WTC11 (cell line): ENCODE measurements at regions not wholly inside any gene's neighbourhood (a gene's known extent, or its start where the extent isn't known, plus 50 kb on each side); places are given as distances from the start of the nearest gene placed in this dataset.

Source experiments
- ATAC-seq: fragments of 200-7000 bp; cut with Tn5 transposase; 2 replicates; pipeline ENCODE4 v1.10.0; 2021; ENCODE audit warnings: mild to moderate bottlenecking, moderate library complexity
- CTCF ChIA-PET: fragments of 300-600 bp; sonication (Branson Sonifier 250); formaldehyde crosslinking; loops from one replicate; lab custom pipeline; 2021; ENCODE audit warnings: antibody characterized with exemption; lab: Charles Lee
- POLR2A ChIA-PET: fragments of 350-600 bp; sonication (Branson Sonifier 250); formaldehyde crosslinking; loops from one replicate; lab custom pipeline; 2021; ENCODE audit warnings: antibody characterized with exemption; lab: Charles Lee
- DNase-seq: peaks from one replicate; pipeline ENCODE4 v3.0.0; 2021; ENCODE audit warnings: low spot score
- H3K27ac Mint-ChIP-seq: 2 replicates; pipeline ENCODE4 v1.8.0; 2021; ENCODE audit warnings: mixed read lengths
- H3K27me3 Mint-ChIP-seq: 2 replicates; pipeline ENCODE4 v1.8.0; 2021; ENCODE audit warnings: low read depth, mild to moderate bottlenecking, moderate library complexity, mixed read lengths
- H3K36me3 Mint-ChIP-seq: 2 replicates; pipeline ENCODE4 v1.8.0; 2021; ENCODE audit warnings: mixed read lengths
- H3K4me1 Mint-ChIP-seq: 2 replicates; pipeline ENCODE4 v1.8.0; 2022; ENCODE audit warnings: mixed read lengths
- H3K4me3 Mint-ChIP-seq: 2 replicates; pipeline ENCODE4 v1.8.0; 2021; ENCODE audit warnings: mild to moderate bottlenecking, moderate library complexity, mixed read lengths
- H3K9me3 Mint-ChIP-seq: 2 replicates; pipeline ENCODE4 v1.8.0; 2021; ENCODE audit warnings: mixed read lengths
- E2F5 ChIP-seq: sonication (generic); formaldehyde crosslinking; IDR thresholded peaks from 2 replicates; pipeline ENCODE4 v1.8.1; 2022; ENCODE audit warnings: mild to moderate bottlenecking, moderate library complexity, missing genetic modification reagents
- ELF4 ChIP-seq: sonication (generic); formaldehyde crosslinking; IDR thresholded peaks from 2 replicates; pipeline ENCODE4 v1.8.1; 2022; ENCODE audit warnings: low read depth, mild to moderate bottlenecking, moderate library complexity, missing genetic modification reagents
- EMX1 ChIP-seq: fragments of 250-450 bp; sonication (Bioruptor Pico); IDR thresholded peaks from 2 replicates; pipeline ENCODE4 v1.8.0; 2021; ENCODE audit warnings: mild to moderate bottlenecking
- HMGXB4 ChIP-seq: sonication (generic); formaldehyde crosslinking; IDR thresholded peaks from 2 replicates; pipeline ENCODE4 v1.8.1; 2023; ENCODE audit warnings: mild to moderate bottlenecking, moderate library complexity, missing genetic modification reagents
- IRF2 ChIP-seq: sonication (generic); formaldehyde crosslinking; IDR thresholded peaks from 2 replicates; pipeline ENCODE4 v1.8.0; 2022; ENCODE audit warnings: low read depth, missing genetic modification reagents, borderline replicate concordance
- KAT7 ChIP-seq: sonication (generic); formaldehyde crosslinking; IDR thresholded peaks from 2 replicates; pipeline ENCODE4 v1.8.1; 2023; ENCODE audit warnings: missing genetic modification reagents, mild to moderate bottlenecking, borderline replicate concordance
- MAX ChIP-seq: sonication (generic); formaldehyde crosslinking; IDR thresholded peaks from 2 replicates; pipeline ENCODE4 v1.8.0; 2022; ENCODE audit warnings: mild to moderate bottlenecking, missing genetic modification reagents
- PRDM15 ChIP-seq: sonication (generic); formaldehyde crosslinking; IDR thresholded peaks from 2 replicates; pipeline ENCODE4 v1.8.0; 2022; ENCODE audit warnings: missing genetic modification reagents
- PREB ChIP-seq: sonication (generic); formaldehyde crosslinking; IDR thresholded peaks from 2 replicates; pipeline ENCODE4 v1.8.1; 2022; ENCODE audit warnings: mild to moderate bottlenecking, missing genetic modification reagents, moderate library complexity, borderline replicate concordance
- SP1 ChIP-seq: sonication (generic); formaldehyde crosslinking; conservative IDR thresholded peaks from 2 replicates; pipeline ENCODE4 v1.8.1; 2022; ENCODE audit warnings: missing genetic modification reagents
- TCF7 ChIP-seq: sonication (generic); formaldehyde crosslinking; IDR thresholded peaks from 2 replicates; pipeline ENCODE4 v1.8.0; 2022; ENCODE audit warnings: mild to moderate bottlenecking, low read depth, missing genetic modification reagents, moderate library complexity
- TEAD4 ChIP-seq: sonication (generic); formaldehyde crosslinking; IDR thresholded peaks from 2 replicates; pipeline ENCODE4 v1.8.0; 2022; ENCODE audit warnings: mild to moderate bottlenecking, missing genetic modification reagents
- USF1 ChIP-seq: sonication (generic); formaldehyde crosslinking; IDR thresholded peaks from 2 replicates; pipeline ENCODE4 v1.8.0; 2022; ENCODE audit warnings: mild to moderate bottlenecking, missing genetic modification reagents
- ZBTB43 ChIP-seq: sonication (generic); formaldehyde crosslinking; IDR thresholded peaks from 2 replicates; pipeline ENCODE4 v1.8.1; 2023; ENCODE audit warnings: mild to moderate bottlenecking, missing genetic modification reagents
- ZNF232 ChIP-seq: sonication (generic); formaldehyde crosslinking; IDR thresholded peaks from 2 replicates; pipeline ENCODE4 v1.8.0; 2022; ENCODE audit warnings: mild to moderate bottlenecking, missing genetic modification reagents
- ZNF396 ChIP-seq: fragments of 250-450 bp; sonication (Bioruptor Pico); IDR thresholded peaks from 2 replicates; pipeline ENCODE4 v1.8.0; 2021; ENCODE audit warnings: mild to moderate bottlenecking, moderate library complexity, borderline replicate concordance
- ZNF416 ChIP-seq: fragments of 250-450 bp; sonication (Bioruptor Pico); IDR thresholded peaks from 2 replicates; pipeline ENCODE4 v1.9.0; 2021; ENCODE audit warnings: mild to moderate bottlenecking, inconsistent platforms
- ZNF532 ChIP-seq: fragments of 250-450 bp; sonication (Bioruptor Pico); IDR thresholded peaks from 2 replicates; pipeline ENCODE4 v1.9.0; 2021; ENCODE audit warnings: mild to moderate bottlenecking, borderline replicate concordance
- ZNF671 ChIP-seq: fragments of 250-450 bp; sonication (Bioruptor Pico); IDR thresholded peaks from 2 replicates; pipeline ENCODE4 v1.8.0; 2021; ENCODE audit warnings: mild to moderate bottlenecking

- TF ChIP-seq ZNF232 (CRISPR knock-in tag) (no peak), TCF7 (CRISPR knock-in tag) (no peak), EMX1 (no peak), SP1 (CRISPR knock-in tag) (no peak), ZNF532 (CRISPR knock-in tag) (no peak), ELF4 (CRISPR knock-in tag) (no peak), TEAD4 (CRISPR knock-in tag) (no peak), MAX (CRISPR knock-in tag) (no peak), ZNF396 (CRISPR knock-in tag) (no peak), E2F5 (CRISPR knock-in tag) (no peak), IRF2 (no peak), KAT7 (CRISPR knock-in tag) (no peak), ZNF416 (CRISPR knock-in tag) (no peak), USF1 (CRISPR knock-in tag) (no peak), PREB (CRISPR knock-in tag) (no peak), ZNF671 (CRISPR knock-in tag) (no peak), ZBTB43 (CRISPR knock-in tag) (no peak), PRDM15 (CRISPR knock-in tag) (no peak), HMGXB4 (no peak)
- CTCF ChIA-PET, result no interaction called here
- POLR2A ChIA-PET, result no interaction called here
- Mint-ChIP-seq H3K36me3 (peaks cover 25% of the 10 kb centered on the region), H3K4me1 (no peaks in the 10 kb centered on the region), H3K27ac (no peak overlapping the region), H3K9me3 (peaks cover 33% of the 10 kb centered on the region), H3K4me3 (no peak overlapping the region), H3K27me3 (no peaks in the 10 kb centered on the region)
- no peak for ATAC-seq
- DNase-seq, result no peak
These were observed 1007.9 kb upstream of the CITED2 start for GRCh38 chr6:140382355-140382754.
